Lower leg skin (tissue), 4 donors: ENCODE measurements at regions not wholly inside any gene's neighbourhood (a gene's known extent, or its start where the extent isn't known, plus 50 kb on each side); places are given as distances from the start of the nearest gene placed in this dataset.

Source experiments
- DNase-seq, 2 donors: peaks; one replicate each; pipeline ENCODE4 v3.0.0-alpha.2; 2019; ENCODE audit warnings: low spot score in 2 of 2
- H3K4me3 ChIP-seq: fragments of 200-600 bp; sonication (generic); 2 replicates; pipeline ENCODE4 v1.5.1; 2017; ENCODE audit warnings: mild to moderate bottlenecking, low read depth; ENCODE audit not compliant: poor library complexity, severe bottlenecking
- POLR2A ChIP-seq, 2 donors: fragments of 450-650 bp; IDR thresholded peaks; one replicate each; pipeline ENCODE4 v1.6.1; 2016 to 2017; ENCODE audit warnings: antibody characterized with exemption in 2 of 2, mild to moderate bottlenecking in 1 of 2, moderate library complexity in 1 of 2
- WGBS, 2 donors: methylation state at CpG; one replicate each; pipeline ENCODE4 v1.1.5; 2018; 5-methylcytosine and 5-hydroxymethylcytosine counted together
- intact Hi-C: fragments of 100-400 bp; cut with DNase I; formaldehyde crosslinking; loops from one replicate; pipeline ENCODE4 v1.15.0; 2023; ENCODE audit warnings: low total_unique reads
- TF ChIP-seq, protein P1 (sequence below), 3 donors: fragments of 450-650 bp; IDR thresholded peaks; one replicate each; pipeline ENCODE4 v1.5.1; 2016; ENCODE audit warnings: antibody characterized with exemption in 3 of 3, mild to moderate bottlenecking in 3 of 3, moderate library complexity in 2 of 3

DNA sequence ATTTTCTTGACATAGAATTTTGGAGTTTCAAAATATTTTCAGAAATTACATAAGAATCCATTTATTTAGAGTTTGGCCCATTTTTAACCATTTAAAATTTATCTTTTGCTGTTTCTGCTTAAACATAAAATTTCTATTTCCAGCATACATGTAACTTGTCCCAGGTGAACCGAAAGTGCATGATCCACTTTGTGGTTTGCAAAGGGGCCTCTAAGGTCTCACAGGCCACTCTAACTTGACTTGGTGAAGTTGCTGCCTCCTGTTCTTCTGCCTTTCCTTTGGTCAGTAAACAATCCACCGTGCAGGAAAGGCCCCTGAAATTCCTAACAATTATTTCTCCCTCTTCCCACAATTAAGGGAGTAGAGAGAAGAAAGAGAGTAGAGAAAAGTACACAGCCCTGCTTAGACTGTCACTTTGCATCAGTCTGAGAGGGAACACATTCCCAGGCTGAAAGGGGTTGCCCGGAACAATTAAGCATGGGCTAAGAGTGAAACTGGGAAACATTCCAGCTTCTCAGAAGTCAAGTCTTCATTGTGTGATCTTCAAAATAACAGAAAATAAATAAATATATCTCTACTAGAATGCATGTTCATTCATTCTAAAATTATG is 79.5 kb upstream of the SEMA3A start:
- intact Hi-C loops, result no loop called here
- DNase-seq, result no peak
- TF ChIP-seq POLR2A (IDR thresholded peaks at IDR 0.05), result no peak
- TF ChIP-seq, protein P1, sequence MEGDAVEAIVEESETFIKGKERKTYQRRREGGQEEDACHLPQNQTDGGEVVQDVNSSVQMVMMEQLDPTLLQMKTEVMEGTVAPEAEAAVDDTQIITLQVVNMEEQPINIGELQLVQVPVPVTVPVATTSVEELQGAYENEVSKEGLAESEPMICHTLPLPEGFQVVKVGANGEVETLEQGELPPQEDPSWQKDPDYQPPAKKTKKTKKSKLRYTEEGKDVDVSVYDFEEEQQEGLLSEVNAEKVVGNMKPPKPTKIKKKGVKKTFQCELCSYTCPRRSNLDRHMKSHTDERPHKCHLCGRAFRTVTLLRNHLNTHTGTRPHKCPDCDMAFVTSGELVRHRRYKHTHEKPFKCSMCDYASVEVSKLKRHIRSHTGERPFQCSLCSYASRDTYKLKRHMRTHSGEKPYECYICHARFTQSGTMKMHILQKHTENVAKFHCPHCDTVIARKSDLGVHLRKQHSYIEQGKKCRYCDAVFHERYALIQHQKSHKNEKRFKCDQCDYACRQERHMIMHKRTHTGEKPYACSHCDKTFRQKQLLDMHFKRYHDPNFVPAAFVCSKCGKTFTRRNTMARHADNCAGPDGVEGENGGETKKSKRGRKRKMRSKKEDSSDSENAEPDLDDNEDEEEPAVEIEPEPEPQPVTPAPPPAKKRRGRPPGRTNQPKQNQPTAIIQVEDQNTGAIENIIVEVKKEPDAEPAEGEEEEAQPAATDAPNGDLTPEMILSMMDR (IDR thresholded peaks at IDR 0.05), result no peak
- WGBS, 2 donors, result 54 to 55% methylated on average over 3 of the region's 3 CpGs
- H3K4me3 ChIP-seq, result no peak overlapping the region

DNA sequence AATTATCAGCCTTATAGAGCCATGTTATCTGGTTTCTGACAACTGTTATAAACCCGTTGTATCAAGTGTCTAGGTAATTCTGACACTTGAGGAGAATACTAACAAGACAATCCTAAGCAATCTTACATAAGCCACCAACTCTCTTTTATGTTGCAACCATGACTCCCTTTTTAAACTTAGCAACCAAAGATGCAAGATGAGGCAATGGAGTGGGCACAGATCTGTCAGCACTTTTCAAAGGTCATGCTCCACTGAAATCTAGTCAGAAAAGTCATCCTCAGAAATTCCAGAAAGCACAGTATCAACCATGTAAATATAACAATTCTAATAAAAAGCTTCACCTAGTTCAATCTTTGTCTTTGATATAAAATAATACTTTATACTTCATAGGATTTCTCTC is 77.0 kb upstream of the SEMA3A start:
- intact Hi-C loops, result no loop called here
- no peak for TF ChIP-seq POLR2A (IDR thresholded peaks at IDR 0.05)
- TF ChIP-seq, protein P1 (IDR thresholded peaks at IDR 0.05), result no peak
- DNase-seq, result no peak
- 69 to 91% methylated on average over 1 of the region's 1 CpG for WGBS, 2 donors
- no peak overlapping the region for H3K4me3 ChIP-seq

DNA sequence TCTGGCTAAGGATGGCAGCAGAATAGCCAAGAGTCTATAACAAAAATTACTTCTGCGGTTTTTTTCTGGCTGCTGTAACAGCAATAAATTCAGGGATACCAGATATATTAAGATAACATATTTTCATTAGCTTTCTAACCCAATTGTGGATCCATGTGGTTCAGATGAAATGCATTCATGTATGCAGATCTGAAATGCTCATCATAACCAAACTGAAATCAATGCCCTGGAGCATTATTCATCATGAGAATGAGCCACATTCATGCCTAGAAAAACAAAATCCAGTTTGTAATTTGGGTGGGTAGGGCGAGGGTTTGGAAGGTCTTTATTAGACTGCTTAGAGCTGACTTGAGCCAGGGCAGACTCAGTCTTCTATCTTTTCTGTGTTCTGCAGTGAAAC is 69.8 kb upstream of the SEMA3A start:
- no peak overlapping the region for H3K4me3 ChIP-seq
- intact Hi-C loops, result no loop called here
- DNase-seq, result no peak
- TF ChIP-seq, protein P1 (IDR thresholded peaks at IDR 0.05), result no peak
- no peak for TF ChIP-seq POLR2A (IDR thresholded peaks at IDR 0.05)
- WGBS, 2 donors, result 53 to 55% methylated on average over 2 of the region's 2 CpGs

DNA sequence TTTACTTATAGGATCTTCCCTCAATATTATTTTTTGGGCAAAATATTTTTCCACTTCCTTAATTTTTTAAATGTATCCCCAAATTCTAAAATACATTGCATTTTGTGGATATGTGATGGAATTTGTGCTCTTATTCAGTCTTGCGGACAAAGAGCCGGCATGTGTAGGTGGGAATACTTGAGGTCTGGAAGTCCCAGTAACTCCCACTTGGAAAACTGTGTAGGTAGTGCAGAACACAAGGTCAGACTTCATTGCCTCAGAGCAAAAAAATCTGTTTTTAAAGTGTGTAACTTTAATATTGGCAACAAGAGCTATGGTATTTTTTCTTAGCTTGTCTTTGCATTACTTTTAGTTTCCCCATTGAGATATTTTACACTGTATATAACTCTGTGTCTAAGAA is 68.5 kb upstream of the SEMA3A start:
- no peak for DNase-seq
- WGBS, 2 donors, result 90 to 93% methylated on average over 2 of the region's 2 CpGs
- TF ChIP-seq, protein P1 (IDR thresholded peaks at IDR 0.05), result no peak
- TF ChIP-seq POLR2A (IDR thresholded peaks at IDR 0.05), result no peak
- intact Hi-C loops, result no loop called here
- no peak overlapping the region for H3K4me3 ChIP-seq

DNA sequence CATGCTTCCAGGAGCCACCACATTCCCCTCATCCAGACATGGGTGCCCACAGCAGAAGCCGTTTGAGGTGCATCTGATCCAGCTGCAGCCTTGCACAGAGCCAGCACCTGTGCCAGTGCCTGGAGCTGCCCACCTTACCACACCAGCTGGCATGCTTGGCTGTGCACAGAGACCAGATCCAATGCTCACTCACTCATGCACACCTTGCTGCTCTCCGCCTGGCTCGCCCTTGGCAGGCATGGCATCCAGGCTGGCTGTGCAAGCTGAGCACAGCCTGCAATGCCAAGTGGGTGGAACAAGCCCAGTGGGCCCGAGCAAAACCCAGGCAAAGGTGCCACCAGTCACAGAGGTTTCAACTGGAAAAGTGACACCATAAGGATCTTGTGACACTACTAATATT is 66.9 kb upstream of the SEMA3A start:
- intact Hi-C loops, result no loop called here

More for the DNA sequence above, 66.9 kb upstream of the SEMA3A start:
- no peak overlapping the region for H3K4me3 ChIP-seq
- 49 to 52% methylated on average over 4 of the region's 4 CpGs for WGBS, 2 donors
- peak in 1 of 2 donors; percentile 67 for DNase-seq
- TF ChIP-seq, protein P1 (IDR thresholded peaks at IDR 0.05), result no peak
- TF ChIP-seq POLR2A (IDR thresholded peaks at IDR 0.05), result no peak
